ENCODE measurements at regions not wholly inside any gene's neighbourhood (a gene's known extent, or its start where the extent isn't known, plus 50 kb on each side); places are given as distances from the start of the nearest gene placed in this dataset.

GRCh38 chr5:159762921-159763320 lies 153.4 kb upstream of the ADRA1B start:
- no peak for TF ChIP-seq MYC (IDR thresholded peaks at IDR 0.05; ENCODE audit: low read depth, low read length)
- no peak for TF ChIP-seq POLR2A (IDR thresholded peaks at IDR 0.05; ENCODE audit: extremely low read depth, insufficient read length)
- TF ChIP-seq CTCF (IDR thresholded peaks at IDR 0.05; ENCODE audit: low read depth, low read length) = no peak
- TF ChIP-seq MAX (IDR thresholded peaks at IDR 0.05; ENCODE audit: low read depth, low read length) = no peak
